H1 (cell line): ENCODE measurements at regions not wholly inside any gene's neighbourhood (a gene's known extent, or its start where the extent isn't known, plus 50 kb on each side); places are given as distances from the start of the nearest gene placed in this dataset.

Experiments
- CTCF ChIA-PET: fragments of 300-600 bp; sonication (Branson Sonifier 250); formaldehyde crosslinking; loops from one replicate; lab custom pipeline; 2021; ENCODE audit not compliant: partially characterized antibody; lab: Charles Lee
- POLR2A ChIA-PET: fragments of 300-600 bp; sonication (Branson Sonifier 250); formaldehyde crosslinking; loops from one replicate; lab custom pipeline; 2021; ENCODE audit warnings: inconsistent platforms; ENCODE audit not compliant: partially characterized antibody; lab: Charles Lee
- DNase-seq, 2 experiments: peaks; one replicate each; pipeline versions ENCODE4 v3.0.0 to v3.0.0-alpha.2; 2010 to 2022; ENCODE audit warnings: low spot score in 2 of 2, low read depth in 1 of 2, mixed read lengths in 1 of 2
- FAIRE-seq: peaks from 2 replicates; lab custom pipeline; 2011; peaks lifted over from hg19 to GRCh38; lab: Jason Lieb, UNC
- H2AFZ ChIP-seq: 2 replicates; pipeline ENCODE4 v1.8.1; 2012; ENCODE audit warnings: low read length, inconsistent platforms
- H2AK5ac ChIP-seq: 2 replicates; pipeline ENCODE4 v1.6.1; 2013; ENCODE audit warnings: low read depth, low read length
- H2BK120ac ChIP-seq: replicated peaks from 2 replicates; pipeline ENCODE3; 2013; ENCODE audit warnings: low read depth, low read length, inconsistent platforms
- H2BK12ac ChIP-seq: 2 replicates; pipeline ENCODE4 v1.6.1; 2013; ENCODE audit warnings: low read depth, low read length
- H2BK15ac ChIP-seq: 2 replicates; pipeline ENCODE4 v1.6.1; 2013; ENCODE audit warnings: low read length
- H2BK20ac ChIP-seq: 2 replicates; pipeline ENCODE4 v1.6.1; 2013; ENCODE audit warnings: low read length
- H2BK5ac ChIP-seq: 2 replicates; pipeline ENCODE4 v1.6.1; 2013; ENCODE audit warnings: low read depth, low read length
- H3K14ac ChIP-seq: 2 replicates; pipeline ENCODE4 v1.6.1; 2013; ENCODE audit warnings: inconsistent platforms; ENCODE audit not compliant: insufficient read length
- H3K18ac ChIP-seq: 2 replicates; pipeline ENCODE4 v1.6.1; 2013; ENCODE audit warnings: low read length; ENCODE audit errors: extremely low read depth
- H3K23ac ChIP-seq: 2 replicates; pipeline ENCODE4 v1.6.1; 2013; ENCODE audit warnings: inconsistent platforms; ENCODE audit not compliant: insufficient read length
- H3K23me2 ChIP-seq: 2 replicates; pipeline ENCODE4 v1.6.1; 2013; ENCODE audit warnings: low read depth, low read length
- H3K27ac ChIP-seq: 2 replicates; pipeline ENCODE4 v1.6.1; 2011; ENCODE audit warnings: low read depth, low read length, inconsistent platforms
- H3K27me3 ChIP-seq, 4 experiments: replicated peaks in 1 of 4; 1 replicate in 1 of 4; 2 replicates in 3 of 4; pipeline versions ENCODE4 v1.6.1 to v1.8.1; 2011 to 2013; ENCODE audit warnings: low read length in 3 of 4, mild to moderate bottlenecking in 3 of 4, inconsistent platforms in 2 of 4, mixed read lengths in 2 of 4, moderate library complexity in 1 of 4; ENCODE audit not compliant: control insufficient read depth in 3 of 4, insufficient read depth in 3 of 4; ENCODE audit errors: extremely low read depth in 1 of 4
- H3K36me3 ChIP-seq, 4 experiments: 2 replicates each; pipeline versions ENCODE4 v1.6.1 to v1.8.1; 2011 to 2013; ENCODE audit warnings: mild to moderate bottlenecking in 4 of 4, low read length in 3 of 4, moderate library complexity in 2 of 4, control low read depth in 1 of 4, inconsistent platforms in 1 of 4; ENCODE audit not compliant: insufficient read depth in 4 of 4, control insufficient read depth in 2 of 4
- H3K4ac ChIP-seq: replicated peaks from 2 replicates; pipeline ENCODE3; 2013; ENCODE audit warnings: low read length, low read depth, mixed read lengths, inconsistent platforms; ENCODE audit not compliant: insufficient read length
- H3K4me1 ChIP-seq, 4 experiments: replicated peaks in 1 of 4; 1 replicate in 1 of 4; 2 replicates in 3 of 4; pipeline versions ENCODE4 v1.6.1 to v1.8.1; 2011 to 2013; ENCODE audit warnings: low read length in 3 of 4, inconsistent platforms in 2 of 4, mixed read lengths in 1 of 4; ENCODE audit not compliant: insufficient read depth in 4 of 4, control insufficient read depth in 3 of 4
- H3K4me2 ChIP-seq, 2 experiments: 2 replicates each; pipeline versions ENCODE4 v1.6.1 to v1.8.1; 2011 to 2013; ENCODE audit warnings: low read depth in 2 of 2, low read length in 2 of 2, control low read depth in 1 of 2, inconsistent platforms in 1 of 2, mild to moderate bottlenecking in 1 of 2; ENCODE audit not compliant: insufficient read depth in 1 of 2
- H3K4me3 ChIP-seq, 4 experiments: fragments of 200-600, 300-600 bp in 1 of 4; sonication (generic), shearing (Covaris generic), sonication (Bioruptor Twin) in 1 of 4; 2 replicates each; pipeline versions ENCODE4 v1.5.1 to v1.8.1; 2011 to 2016; ENCODE audit warnings: low read length in 4 of 4, low read depth in 3 of 4, control low read depth in 2 of 4, inconsistent platforms in 2 of 4, mild to moderate bottlenecking in 2 of 4, mixed read lengths in 1 of 4, moderate library complexity in 1 of 4; ENCODE audit not compliant: insufficient read depth in 2 of 4; ENCODE audit errors: extremely low read depth in 1 of 4
- H3K56ac ChIP-seq: replicated peaks from 2 replicates; pipeline ENCODE3; 2013; ENCODE audit warnings: low read depth, mild to moderate bottlenecking, mixed read lengths, low read length, inconsistent platforms; ENCODE audit not compliant: insufficient read length
- H3K79me1 ChIP-seq: 2 replicates; pipeline ENCODE4 v1.6.1; 2013; ENCODE audit warnings: low read depth, low read length, control low read depth
- H3K79me2 ChIP-seq, 2 experiments: 2 replicates each; pipeline versions ENCODE4 v1.6.1 to v1.8.1; 2012 to 2013; ENCODE audit warnings: low read length in 2 of 2, mild to moderate bottlenecking in 2 of 2, inconsistent platforms in 1 of 2; ENCODE audit not compliant: insufficient read depth in 2 of 2, control insufficient read depth in 1 of 2
- H3K9ac ChIP-seq, 4 experiments: replicated peaks in 1 of 4; 1 replicate in 1 of 4; 2 replicates in 3 of 4; pipeline versions ENCODE4 v1.6.1 to v1.8.1; 2011 to 2013; ENCODE audit warnings: low read depth in 3 of 4, low read length in 3 of 4, control low read depth in 2 of 4, mild to moderate bottlenecking in 2 of 4, moderate library complexity in 2 of 4, inconsistent platforms in 1 of 4; ENCODE audit errors: extremely low read depth in 1 of 4
- H3K9me3 ChIP-seq, 2 experiments: 2 replicates each; pipeline versions ENCODE4 v1.6.1 to v1.8.1; 2012 to 2013; ENCODE audit warnings: mild to moderate bottlenecking in 2 of 2, moderate library complexity in 2 of 2, control low read depth in 1 of 2, inconsistent platforms in 1 of 2, low read depth in 1 of 2, low read length in 1 of 2, mixed read lengths in 1 of 2; ENCODE audit not compliant: insufficient read depth in 2 of 2
- H4K20me1 ChIP-seq, 2 experiments: replicated peaks in 1 of 2; 2 replicates each; pipeline versions ENCODE3 to v1.8.1; 2011 to 2013; ENCODE audit warnings: inconsistent platforms in 2 of 2, low read length in 2 of 2, mild to moderate bottlenecking in 1 of 2; ENCODE audit not compliant: insufficient read depth in 2 of 2, control insufficient read depth in 1 of 2
- H4K5ac ChIP-seq: 2 replicates; pipeline ENCODE4 v1.6.1; 2013; ENCODE audit warnings: low read length, low read depth, mixed read lengths, inconsistent platforms; ENCODE audit not compliant: insufficient read length
- H4K8ac ChIP-seq: 2 replicates; pipeline ENCODE4 v1.8.0; 2013; ENCODE audit warnings: mild to moderate bottlenecking, moderate library complexity, low read length, inconsistent platforms; ENCODE audit not compliant: insufficient read depth; ENCODE audit errors: extremely low read depth
- H4K91ac ChIP-seq: replicated peaks from 2 replicates; pipeline ENCODE3; 2013; ENCODE audit warnings: low read length, mixed read lengths, inconsistent platforms; ENCODE audit not compliant: insufficient read length
- BACH1 ChIP-seq: IDR thresholded peaks from 2 replicates; pipeline ENCODE4 v1.6.1; 2012; ENCODE audit warnings: low read length, improper control_type of control experiment
- CBX8 ChIP-seq: fragments of 300-800, 300-1000 bp; sonication (generic); IDR thresholded peaks from 2 replicates; pipeline ENCODE4 v1.7.1; 2016; ENCODE audit warnings: low read depth, low read length, borderline replicate concordance
- CHD1 ChIP-seq: IDR thresholded peaks from 2 replicates; pipeline ENCODE4 v1.6.1; 2012; ENCODE audit warnings: low read depth, low read length, improper control_type of control experiment
- CREB1 ChIP-seq: IDR thresholded peaks from 2 replicates; pipeline ENCODE4 v1.6.1; 2012; ENCODE audit warnings: inconsistent platforms
- EGR1 ChIP-seq: IDR thresholded peaks from 2 replicates; pipeline ENCODE4 v1.6.1; 2011; ENCODE audit warnings: low read depth, low read length, borderline replicate concordance
- GABPA ChIP-seq: IDR thresholded peaks from 2 replicates; pipeline ENCODE4 v1.6.1; 2011; ENCODE audit warnings: mild to moderate bottlenecking, low read length, moderate library complexity, borderline replicate concordance; ENCODE audit not compliant: insufficient read depth
- GTF2F1 ChIP-seq: IDR thresholded peaks from 2 replicates; pipeline ENCODE4 v1.6.1; 2012; ENCODE audit warnings: low read depth, low read length, improper control_type of control experiment, borderline replicate concordance
- POU5F1 ChIP-seq: IDR thresholded peaks from 2 replicates; pipeline ENCODE4 v1.6.1; 2011; ENCODE audit warnings: low read depth, mild to moderate bottlenecking, low read length, moderate library complexity
- RFX5 ChIP-seq: IDR thresholded peaks from 2 replicates; pipeline ENCODE4 v1.6.1; 2011; ENCODE audit warnings: low read depth, low read length, improper control_type of control experiment, borderline replicate concordance
- RNF2 ChIP-seq: fragments of 200-900, 300-1000 bp; sonication (generic); IDR thresholded peaks from 2 replicates; pipeline ENCODE4 v1.7.1; 2016; ENCODE audit warnings: borderline replicate concordance, low read depth, mild to moderate bottlenecking, antibody characterized with exemption, low read length; ENCODE audit not compliant: poor library complexity, severe bottlenecking; ENCODE audit errors: missing control alignments
- SP1 ChIP-seq: IDR thresholded peaks from 2 replicates; pipeline ENCODE4 v1.6.1; 2011; ENCODE audit warnings: low read depth, low read length
- SRF ChIP-seq: IDR thresholded peaks from 2 replicates; pipeline ENCODE4 v1.6.1; 2011; ENCODE audit warnings: mild to moderate bottlenecking, low read depth, low read length, moderate library complexity
- TAF7 ChIP-seq: optimal IDR thresholded peaks from 2 replicates; pipeline ENCODE3; 2011; ENCODE audit warnings: low read depth, mild to moderate bottlenecking, inconsistent platforms, low read length, moderate library complexity, borderline replicate concordance
- WGBS, 2 experiments: shearing (Covaris generic) in 1 of 2; methylation state at CpG; one replicate each; pipeline versions ENCODE4 v1.1.6 to v1.1.7; 2013 to 2015; ENCODE audit warnings: low lambda C conversion rate in 2 of 2, mixed read lengths in 2 of 2, inconsistent platforms in 1 of 2, low coverage in 1 of 2, missing lambda C conversion rate in 1 of 2; ENCODE audit not compliant: insufficient replicate concordance in 2 of 2, insufficient coverage in 1 of 2, insufficient read length in 1 of 2; ENCODE audit errors: extremely low coverage in 1 of 2, missing lambda C conversion rate in 1 of 2; 5-methylcytosine and 5-hydroxymethylcytosine counted together
- TF ChIP-seq, protein P1 (sequence below): IDR thresholded peaks from 2 replicates; pipeline ENCODE4 v1.6.1; 2012; ENCODE audit warnings: inconsistent platforms

DNA sequence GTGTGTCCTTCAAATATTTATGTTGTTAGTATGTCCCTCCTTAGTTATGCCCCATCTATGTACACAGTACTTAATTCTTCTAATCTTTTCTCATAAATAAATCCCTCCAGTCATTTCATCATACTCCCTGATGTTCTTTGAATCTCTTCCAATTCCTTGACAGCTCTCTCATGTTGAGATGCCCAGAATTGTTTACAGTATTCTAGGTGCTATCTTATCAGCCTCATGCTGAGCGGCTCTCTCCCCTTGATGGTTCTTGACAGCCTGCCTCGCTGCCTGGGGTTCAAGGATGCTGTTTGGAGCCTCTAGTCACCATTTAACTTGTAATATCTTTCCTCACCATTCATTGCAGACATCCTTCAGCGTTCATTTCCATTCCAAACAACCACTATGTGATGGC, 799.2 kb downstream of the BRINP1 start:
- no peak overlapping the region for H3K4me2 ChIP-seq
- H4K8ac ChIP-seq = no peak overlapping the region
- H3K79me2 ChIP-seq = no peaks in the 10 kb centered on the region
- no peaks in the 10 kb centered on the region for H3K27me3 ChIP-seq
- ChIA-PET CTCF (interaction anchor here (0.6 kb wide), 1 partner anchor 26 kb away, joined by 3 read pairs; no protein-coding TSS in a partner anchor), POLR2A (no interaction called here)
- no peak overlapping the region for H3K27ac ChIP-seq
- no peak overlapping the region for H3K23ac ChIP-seq
- 98% methylated on average over 3 of the region's 3 CpGs; no CpG with 5 or more reads in 1 of the 2 experiments for WGBS, 2 experiments
- no peak overlapping the region for H3K14ac ChIP-seq
- no peak overlapping the region for H3K4ac ChIP-seq
- no peak overlapping the region for H2BK5ac ChIP-seq
- no peak overlapping the region for H2BK12ac ChIP-seq
- H2BK120ac ChIP-seq = no peak overlapping the region
- FAIRE-seq (no peak), DNase-seq (no peak)
- H3K9ac ChIP-seq = no peak overlapping the region
- H2BK20ac ChIP-seq = no peak overlapping the region
- H3K18ac ChIP-seq = no peak overlapping the region
- H2BK15ac ChIP-seq = no peak overlapping the region
- H3K4me1 ChIP-seq = no peaks in the 10 kb centered on the region
- H3K4me3 ChIP-seq = no peak overlapping the region
- no peaks in the 10 kb centered on the region for H3K36me3 ChIP-seq
- no peaks in the 10 kb centered on the region for H3K9me3 ChIP-seq
- no peaks in the 10 kb centered on the region for H3K79me1 ChIP-seq
- H3K56ac ChIP-seq = no peak overlapping the region
- no peak overlapping the region for H2AFZ ChIP-seq
- H2AK5ac ChIP-seq = no peak overlapping the region
- no peaks in the 10 kb centered on the region for H4K20me1 ChIP-seq
- H4K91ac ChIP-seq = no peak overlapping the region
- no peak overlapping the region for H4K5ac ChIP-seq
- no peaks in the 10 kb centered on the region for H3K23me2 ChIP-seq
- TF ChIP-seq BACH1 (no peak), POU5F1 (no peak), CREB1 (no peak), RFX5 (no peak), TAF7 (no peak), SRF (no peak), CBX8 (no peak), RNF2 (no peak), GABPA (no peak), EGR1 (no peak), GTF2F1 (no peak), CHD1 (no peak), SP1 (no peak)
- TF ChIP-seq, protein P1, sequence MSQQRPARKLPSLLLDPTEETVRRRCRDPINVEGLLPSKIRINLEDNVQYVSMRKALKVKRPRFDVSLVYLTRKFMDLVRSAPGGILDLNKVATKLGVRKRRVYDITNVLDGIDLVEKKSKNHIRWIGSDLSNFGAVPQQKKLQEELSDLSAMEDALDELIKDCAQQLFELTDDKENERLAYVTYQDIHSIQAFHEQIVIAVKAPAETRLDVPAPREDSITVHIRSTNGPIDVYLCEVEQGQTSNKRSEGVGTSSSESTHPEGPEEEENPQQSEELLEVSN = no peak
